Activated CD8-positive, alpha-beta memory T cell treated with anti-CD3 and anti-CD28 coated beads for 1 hour (primary cell): ENCODE measurements at regions not wholly inside any gene's neighbourhood (a gene's known extent, or its start where the extent isn't known, plus 50 kb on each side); places are given as distances from the start of the nearest gene placed in this dataset.

Experiments used
- DNase-seq, 2 donors: peaks; one replicate each; pipeline ENCODE4 v3.0.0-alpha.2; 2020; ENCODE audit warnings: low read depth in 1 of 2; ENCODE audit errors: extremely low read depth in 1 of 2

DNA sequence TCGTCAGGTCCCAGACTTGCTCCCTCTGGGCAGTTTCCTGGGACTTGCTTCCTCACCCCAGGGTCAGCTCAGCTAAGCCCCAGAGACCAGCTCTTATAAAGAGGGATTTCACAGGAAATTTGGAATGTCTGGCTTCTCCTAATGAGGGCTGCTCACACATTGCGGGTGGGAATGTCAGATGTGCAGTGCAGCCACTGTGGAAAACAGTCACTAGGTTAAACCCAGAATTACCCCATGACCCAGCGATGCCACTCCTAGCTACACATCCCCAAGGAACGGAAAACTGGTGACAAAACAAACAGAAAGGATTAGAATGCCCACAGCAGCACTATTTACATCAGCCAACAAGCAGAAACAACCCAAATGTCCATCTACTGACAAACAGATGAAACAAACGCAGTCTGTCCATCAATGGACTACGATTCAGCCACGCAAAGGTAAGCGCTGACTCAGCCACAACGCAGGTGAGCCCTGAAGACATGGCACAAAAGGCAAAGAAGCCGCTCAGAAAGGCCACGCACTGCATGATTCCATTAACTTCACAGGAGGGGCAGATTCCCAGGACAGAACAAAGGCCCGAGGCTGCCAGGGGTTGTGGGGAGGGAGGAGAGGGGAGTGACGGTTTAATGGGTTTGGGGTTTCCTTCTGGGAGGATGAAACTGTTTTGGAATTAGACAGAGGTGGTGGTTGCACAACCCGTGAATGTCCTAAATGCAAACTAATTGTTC, 63.0 kb downstream of the NCOR2 start:
- no peak for DNase-seq

DNA sequence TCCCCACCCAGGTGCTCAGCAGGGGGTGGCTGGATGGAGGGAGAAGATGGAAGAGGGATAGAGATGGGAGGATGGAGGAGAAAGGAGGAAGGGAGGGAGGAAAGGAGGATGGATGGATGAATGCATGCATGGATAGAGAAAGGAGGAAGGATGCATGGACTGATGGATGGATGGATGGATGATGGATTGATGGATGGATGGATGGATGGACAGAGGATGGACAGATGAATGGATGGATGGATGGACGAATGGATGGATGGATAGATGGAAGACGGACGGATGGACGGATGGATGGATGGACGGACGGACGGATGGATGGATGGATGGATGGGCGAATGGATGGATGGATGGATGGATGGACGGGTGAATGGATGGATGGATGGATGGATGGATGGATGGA, 64.1 kb downstream of the NCOR2 start:
- DNase-seq = no peak

DNA sequence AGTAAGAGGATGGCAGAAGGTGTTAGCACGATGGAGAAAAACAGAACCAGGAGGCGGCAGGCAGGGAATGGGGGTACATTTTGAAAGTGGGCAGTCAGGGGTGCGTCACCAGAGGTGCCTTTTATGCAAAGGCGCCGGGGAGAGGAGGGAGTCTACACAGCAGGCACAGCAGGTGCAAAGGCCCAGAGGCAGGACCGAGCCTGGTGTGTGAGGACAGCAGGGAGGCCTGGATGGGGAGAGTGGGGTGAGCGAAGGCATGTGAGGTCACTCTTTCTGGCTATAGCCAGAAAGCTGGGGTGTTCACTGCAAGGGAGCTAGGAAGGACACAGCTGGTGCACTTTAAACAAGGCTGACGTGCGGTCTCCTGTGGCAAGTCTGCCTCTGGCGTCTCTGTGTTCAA, 65.0 kb downstream of the NCOR2 start:
- DNase-seq = no peak

DNA sequence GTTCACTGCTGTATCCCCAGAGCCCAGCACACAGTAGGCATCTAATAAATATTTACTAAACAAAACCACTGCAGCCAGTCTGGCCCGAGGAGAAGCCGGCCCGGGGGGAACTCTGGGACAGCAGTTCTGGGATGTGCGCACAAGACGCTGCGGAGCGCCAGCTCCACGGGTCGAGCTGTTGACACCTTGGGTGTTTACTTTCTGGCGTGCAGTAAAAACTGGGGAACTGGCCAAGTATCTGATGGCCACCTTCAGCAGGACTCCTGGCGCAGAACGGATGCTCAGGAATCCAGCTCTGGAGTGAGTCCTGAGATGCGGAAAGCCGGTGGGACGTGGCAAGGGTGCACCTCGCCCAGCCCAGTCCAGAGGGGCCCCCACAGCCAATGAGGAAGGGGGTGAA, 65.6 kb downstream of the NCOR2 start:
- DNase-seq = no peak

DNA sequence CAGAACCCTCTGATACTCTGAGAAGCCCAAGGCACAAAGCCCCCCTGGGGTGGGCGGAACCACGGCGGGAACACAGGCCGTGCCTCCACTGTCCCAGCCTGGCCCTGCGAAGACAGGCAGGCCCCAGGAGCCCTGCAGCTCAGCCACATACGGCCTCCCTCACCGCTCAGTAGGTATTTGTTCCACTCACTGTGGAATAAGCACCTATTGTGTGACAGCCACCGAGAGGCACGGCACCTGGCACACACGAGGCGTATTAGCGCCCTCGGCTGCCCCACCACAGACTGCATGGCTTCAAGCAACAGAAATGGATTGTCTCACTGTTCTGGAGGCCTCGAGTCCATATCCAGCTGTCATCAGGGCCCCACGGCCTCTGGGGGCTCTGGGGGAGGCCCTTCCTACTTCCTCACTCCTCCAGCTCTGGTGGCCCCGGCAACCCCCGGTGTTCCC, 66.3 kb downstream of the NCOR2 start:
- DNase-seq = no peak

DNA sequence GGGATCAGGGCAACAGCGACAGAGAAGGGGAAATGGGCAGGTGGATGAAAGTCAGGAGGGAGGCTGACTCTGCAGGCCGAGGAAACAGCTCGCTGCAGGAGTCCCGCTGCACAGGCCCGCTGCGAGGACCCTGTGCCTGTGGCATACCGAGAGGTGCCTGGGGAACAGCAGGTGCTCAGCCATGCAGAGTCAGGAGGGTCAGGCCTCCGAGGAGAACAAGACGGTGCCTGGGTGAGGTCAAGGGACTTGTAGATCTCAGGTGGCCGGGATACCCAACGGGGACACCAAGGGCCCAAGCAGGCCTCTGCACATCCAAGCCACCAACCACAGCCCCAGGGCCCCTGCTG, 67.5 kb downstream of the NCOR2 start:
- no peak for DNase-seq

DNA sequence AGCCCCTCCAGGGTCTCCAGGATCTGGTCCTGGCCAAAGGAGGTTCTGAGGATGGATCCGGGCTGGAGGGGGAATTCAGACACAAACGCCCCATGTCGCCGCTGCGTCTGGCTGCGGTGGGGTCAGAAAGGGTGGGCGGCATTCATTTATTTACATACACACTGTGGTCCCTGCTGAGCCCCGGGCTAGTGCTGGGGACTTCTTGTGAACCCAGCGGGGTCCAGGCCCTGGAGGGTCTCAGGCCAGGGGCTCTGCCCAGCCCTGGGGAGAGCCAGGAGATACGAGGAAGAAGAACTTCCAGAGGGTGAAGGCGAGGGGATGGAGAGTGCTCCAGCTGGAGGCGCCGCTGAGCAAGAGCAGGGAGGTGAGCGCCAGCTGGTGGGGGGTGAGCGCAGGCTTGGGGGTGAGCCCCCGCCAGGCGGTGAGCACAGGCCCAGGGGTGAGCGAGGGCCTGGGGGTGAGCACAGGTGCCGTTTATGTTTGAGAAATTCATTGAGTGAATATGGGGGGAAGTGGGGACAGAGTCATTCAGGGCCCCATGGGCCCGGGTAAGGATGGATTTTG, 68.1 kb downstream of the NCOR2 start:
- DNase-seq = no peak

DNA sequence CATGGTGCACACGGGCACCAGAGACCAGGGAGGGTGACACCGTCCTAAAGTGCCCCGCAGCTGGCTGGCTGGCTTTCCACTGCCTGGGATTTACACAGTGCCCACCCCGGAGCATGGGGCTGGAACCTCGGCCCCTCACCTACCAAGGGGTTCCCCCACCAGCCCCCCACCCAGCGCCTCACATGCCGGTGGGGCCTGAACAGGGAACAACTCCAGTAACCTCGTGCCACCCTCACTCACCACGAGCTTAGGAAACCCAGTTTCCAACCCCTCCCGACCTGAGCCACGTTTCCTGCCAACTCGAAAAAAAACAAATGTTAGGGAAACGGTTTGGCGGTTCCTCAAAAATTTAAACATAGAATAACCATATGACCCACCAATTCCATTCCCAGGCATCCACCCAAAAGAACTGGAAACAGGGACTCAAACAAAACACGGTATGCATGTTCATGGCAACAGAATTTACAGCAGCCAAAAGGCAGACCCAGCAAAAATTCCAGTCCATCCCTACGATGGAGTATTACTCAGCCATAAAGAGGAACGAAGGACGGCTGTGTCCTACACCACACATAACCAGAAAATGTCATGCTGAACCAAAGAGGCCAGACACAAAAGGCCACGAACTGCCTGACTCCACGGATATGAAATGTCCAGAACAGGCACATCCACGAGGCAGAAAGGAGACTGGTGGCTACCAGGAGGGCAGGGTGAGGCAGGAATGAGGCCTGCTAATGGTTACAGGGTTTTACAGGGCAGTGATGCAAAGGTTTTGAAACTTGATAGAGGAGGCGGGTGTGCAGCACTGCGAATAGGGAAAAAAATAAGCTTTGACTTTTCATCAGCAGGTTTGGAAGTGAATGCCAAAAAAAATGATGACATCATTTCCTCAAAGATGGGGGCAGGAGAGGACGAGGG, 68.9 kb downstream of the NCOR2 start:
- DNase-seq = no peak

DNA sequence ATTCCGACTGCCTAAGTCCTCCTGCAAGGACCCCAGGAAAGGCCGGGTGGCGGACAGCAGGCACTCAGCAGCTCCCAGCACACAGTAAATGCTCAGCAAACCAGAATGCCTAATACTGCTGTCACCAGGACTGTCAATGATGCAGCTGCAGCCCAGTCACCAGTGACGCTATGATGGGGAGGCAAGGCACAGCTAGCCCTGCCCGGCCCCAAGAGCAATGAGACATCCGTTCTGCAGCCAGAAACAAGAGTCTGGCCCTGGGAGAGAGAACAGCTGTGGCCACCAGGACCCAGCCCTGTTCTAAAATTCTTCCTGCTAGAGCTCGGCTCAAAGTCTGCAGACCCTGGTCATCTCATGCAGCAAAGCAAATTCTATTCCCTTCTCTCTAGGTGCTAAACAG, 69.8 kb downstream of the NCOR2 start:
- DNase-seq = no peak

DNA sequence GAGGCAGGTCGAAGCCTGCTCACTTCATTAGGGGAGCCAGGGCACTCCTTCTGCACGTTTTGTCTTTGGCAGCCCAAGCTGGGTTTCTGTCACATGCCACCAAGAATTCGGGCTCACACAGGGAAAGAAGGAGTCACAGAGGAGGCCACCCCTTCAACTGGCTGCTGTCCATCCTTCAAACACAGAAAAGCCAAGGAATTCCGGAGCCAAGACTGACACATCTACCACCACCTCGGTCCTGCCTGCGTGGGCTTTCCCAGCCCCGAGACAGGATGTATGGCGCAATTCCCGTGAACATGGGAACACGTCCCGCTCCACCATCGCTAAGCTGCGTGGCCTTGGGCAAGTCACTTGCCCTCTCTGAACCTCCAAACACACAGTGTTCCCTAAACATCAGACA, 70.4 kb downstream of the NCOR2 start:
- DNase-seq = no peak

DNA sequence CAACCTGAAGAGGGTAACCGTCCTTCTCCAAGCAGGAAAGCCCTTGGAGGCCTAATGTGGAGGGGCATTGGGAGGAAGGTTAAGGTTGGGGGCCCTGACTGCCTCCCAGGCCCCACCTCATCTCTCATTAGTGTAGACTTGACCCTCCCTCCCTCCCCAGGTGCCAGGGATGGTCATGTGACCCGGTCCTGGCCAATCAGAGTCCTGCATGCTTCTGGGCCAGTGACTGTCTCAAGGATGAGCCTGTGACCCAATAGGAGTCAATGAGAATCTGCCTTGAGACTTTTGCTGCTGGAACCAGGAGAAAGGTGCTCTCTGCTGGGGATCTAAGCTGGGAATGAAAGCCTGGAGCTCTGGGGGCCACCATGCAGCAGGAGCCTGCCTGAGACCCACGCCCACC, 70.8 kb downstream of the NCOR2 start:
- no peak for DNase-seq

DNA sequence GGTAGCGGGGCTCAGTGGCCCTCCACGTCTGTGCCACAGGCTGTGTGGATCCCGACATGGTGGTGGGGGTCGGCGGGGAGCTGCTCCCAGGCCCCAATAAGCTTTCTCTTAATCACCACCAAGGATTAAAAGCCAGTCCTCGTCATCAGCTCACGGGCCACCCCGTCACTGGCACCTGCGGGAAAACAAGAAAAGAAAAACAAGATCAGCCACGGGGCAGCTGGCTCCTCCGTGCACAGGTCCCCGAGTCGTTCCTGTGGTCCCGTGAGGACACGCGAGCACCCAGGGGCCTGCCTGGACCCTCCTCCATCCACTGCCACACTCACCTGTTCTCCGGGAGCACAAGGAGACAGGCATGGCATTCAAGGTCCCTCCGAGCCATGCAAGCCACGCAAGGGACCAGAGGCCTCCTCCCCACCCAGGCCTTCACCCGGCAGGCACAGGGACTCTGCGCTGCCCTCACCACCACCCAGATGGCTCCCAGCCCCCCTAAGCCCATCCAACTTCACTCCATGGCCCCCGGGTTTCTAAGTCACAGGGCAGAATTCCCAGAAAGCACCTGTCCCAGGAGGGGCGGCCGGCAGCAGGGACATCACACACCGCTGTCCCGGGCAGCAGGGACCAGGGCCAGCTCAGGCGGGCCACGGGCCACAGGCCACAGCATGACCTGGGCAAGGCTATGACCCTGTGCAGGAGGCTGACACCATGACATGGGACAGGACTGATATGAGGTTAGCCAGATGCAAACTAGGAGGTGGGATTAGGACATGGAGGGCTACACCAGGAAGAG, 72.0 kb downstream of the NCOR2 start:
- no peak for DNase-seq

DNA sequence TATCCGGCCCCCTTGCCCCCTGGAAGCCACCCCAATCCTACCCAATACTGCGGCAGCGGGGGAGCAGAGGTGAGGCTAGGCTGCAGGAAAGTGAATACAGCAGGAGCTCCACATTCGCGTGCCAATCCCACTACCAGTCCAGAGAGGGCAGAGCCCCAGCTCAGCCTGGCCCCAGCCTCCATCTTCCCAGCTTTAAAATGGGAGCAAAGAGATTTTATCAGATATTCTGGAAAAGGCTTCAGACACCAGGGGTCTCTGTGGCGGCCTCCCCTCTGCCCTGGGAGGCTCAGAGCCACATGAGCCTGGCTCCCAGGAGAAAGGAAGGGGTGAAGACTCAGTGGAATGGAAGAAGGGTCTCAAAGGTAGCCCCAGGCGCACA, 72.7 kb downstream of the NCOR2 start:
- no peak for DNase-seq

DNA sequence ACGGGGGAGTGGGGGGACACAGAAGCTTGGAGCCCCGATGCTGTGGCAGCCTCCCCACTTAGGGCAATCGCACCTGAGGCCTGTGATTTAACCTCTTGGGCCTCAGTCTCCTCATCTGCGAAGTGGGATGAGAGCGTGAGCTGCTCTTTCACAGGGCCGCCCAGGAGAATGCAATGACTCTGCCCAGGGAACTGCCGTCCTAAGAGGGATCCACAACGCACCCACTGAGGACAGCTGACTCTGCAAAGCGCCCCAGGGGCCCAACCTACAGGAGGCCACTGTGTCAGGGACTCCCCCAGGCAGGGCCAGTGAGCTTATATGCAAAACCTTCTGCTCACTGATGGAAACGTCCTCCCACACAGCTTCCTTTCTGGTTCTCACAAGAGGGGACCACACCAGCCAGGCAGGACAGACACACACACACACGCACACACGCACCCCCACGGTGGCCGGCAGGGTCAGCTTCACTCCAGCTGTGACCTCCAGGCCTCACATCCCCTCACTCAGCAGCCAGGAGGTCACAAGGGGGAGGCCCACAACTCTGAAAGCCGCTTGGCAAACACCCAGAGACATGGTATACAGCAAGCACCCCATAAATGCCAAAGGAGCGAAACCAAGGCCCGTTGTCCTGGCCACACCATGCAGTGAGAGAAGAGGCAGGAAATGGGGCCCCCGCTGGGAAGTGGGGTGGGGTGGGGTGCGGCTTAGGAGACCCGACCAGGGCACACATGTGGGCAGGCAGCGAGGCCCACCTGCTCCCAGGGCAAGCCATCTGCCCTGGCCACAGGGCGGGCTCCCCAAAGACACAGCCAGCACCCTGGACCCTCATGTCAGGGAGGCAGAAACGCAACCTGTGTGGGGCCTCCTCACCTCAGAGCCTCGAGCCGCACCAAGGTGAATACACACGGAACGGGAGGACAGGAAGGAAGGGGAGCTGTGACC, 73.3 kb downstream of the NCOR2 start:
- no peak for DNase-seq

DNA sequence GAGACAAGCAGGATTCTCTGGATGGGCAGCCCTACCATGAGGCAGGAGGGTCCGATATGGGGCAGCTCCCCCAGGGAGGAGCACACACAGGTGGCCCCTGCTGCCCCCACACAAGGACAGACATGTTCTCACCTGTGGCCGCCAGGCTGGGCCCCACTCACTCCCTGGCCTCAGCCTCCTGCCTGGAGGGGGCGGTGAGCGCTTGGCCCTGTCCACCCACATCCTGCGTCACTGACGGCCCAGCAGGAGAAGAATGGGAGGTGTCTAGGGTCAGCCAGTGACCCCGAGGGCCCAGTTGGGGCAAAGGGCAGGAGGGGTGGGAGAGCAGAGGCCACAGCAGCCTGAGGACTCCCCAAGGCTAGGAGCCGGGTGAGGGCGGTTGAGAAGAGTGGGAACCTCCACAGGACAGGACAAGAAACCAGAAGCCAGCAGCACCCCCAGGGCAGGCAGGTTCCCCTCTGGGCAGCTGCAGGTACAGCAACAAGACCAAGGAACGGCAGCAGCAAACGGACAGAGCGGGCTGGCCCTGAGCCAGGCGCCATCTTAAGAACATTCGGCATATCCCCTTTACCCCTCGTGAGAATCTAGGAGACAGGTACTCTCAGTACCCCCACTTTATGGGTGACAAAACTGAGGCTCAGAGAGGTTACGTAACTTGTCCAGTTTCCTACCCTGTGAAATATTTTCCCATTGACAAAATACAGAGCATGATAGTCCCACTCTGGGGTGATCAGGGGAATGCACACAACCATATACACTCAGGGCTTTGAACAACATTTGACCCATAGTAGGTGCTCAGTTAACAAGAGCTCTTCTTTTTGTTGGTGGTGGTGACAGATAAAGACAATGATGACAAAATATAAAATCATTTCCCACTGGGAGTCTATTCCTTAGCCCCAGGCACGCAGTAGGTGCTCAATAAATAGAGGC, 74.3 kb downstream of the NCOR2 start:
- no peak for DNase-seq

DNA sequence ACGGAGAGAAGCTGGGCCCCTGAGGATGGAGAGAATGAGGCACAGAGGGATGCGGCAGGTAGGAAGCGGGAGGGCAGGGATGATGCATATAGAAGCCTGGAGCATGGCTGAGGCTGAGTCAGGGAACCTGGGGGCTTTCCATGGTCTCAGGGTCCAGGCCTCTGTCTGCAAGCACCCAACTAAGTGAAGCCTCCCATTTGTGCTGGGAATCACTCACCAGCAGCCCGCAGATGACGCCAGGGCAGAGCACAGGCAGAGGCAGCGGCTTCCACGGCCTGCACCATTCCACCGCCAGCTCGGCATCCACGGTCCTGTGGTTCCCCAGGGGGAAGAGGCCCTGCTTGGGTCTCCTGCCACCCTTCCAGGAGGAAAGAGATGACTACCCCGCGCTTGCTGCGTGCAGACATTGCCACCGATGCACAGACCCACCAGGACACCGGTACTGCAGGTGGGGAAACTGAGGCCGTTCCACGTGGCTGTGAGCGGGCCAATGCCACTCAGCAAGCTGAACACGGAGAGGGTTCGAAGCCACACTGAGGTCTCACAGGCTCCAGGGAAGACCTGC, 75.5 kb downstream of the NCOR2 start:
- DNase-seq = no peak

DNA sequence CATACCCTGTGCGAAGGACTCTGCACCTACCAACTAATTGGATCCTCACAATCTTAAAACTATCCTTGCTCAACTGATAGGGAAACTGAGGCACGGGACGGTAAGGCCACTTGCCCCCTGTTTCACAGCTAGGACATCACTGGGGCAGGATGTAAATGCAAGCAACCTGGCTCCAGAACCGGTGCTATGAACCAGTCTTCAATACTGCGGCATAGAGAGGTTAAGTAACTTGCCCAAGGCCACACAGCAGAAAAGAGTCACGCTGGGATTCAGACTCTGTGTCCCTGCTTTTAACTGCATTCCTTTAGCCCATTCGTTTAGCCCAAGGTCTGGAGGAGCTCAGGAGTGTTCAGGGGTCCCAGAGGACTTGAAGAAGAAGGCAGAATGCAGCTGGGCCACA, 76.1 kb downstream of the NCOR2 start:
- DNase-seq = no peak

DNA sequence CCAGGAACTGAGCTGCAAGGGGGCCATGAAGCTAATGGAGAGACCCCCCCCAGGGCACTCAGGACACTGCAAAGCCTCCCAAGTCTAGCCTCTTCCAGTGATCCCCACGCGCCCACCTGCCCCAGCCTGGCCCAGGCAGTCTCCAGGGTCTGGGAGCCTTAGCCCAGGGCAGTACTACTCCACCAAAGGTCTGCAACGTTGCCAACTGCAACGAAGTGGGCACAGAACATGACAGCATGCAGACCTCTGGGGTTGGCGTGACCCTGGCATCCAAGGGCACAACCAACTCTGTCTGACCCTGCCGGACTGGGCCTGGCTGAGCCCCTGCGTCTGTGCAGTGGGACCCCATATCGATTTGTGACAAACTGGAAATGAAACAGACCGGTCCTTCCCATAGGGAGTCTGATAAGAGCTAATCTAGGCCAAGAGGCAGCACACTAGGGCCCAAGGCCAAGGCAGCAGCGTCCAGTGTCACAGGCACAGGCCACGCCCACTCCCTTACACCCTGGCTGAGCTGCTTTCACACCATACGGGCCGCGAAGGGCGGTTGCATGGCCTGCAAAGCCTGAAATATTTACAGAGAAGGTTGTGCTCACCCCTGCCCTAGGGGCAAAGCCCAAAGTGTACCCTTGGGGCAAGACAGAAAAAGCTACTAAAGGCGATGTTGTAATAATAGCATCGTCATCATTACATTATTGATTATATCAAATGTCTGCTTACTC, 76.7 kb downstream of the NCOR2 start:
- no peak for DNase-seq
